ENCODE measurements at regions not wholly inside any gene's neighbourhood (a gene's known extent, or its start where the extent isn't known, plus 50 kb on each side); places are given as distances from the start of the nearest gene placed in this dataset.
A peak's percentile ranks its signal among the peaks of the same experiment; 100 is the strongest.

GRCh38 chr3:187808527-187808895, 63.2 kb upstream of the BCL6 start:
- Histone ChIP-seq H2AK5ac (ENCODE audit: insufficient read length, low read length) (no peak overlapping the region), H3K79me1 (ENCODE audit: insufficient read depth, low read depth, low read length, poor library complexity, severe bottlenecking) (no peaks in the 10 kb centered on the region), H3K27ac (ENCODE audit: insufficient read length, low read depth, low read length) (no peak overlapping the region), H3K4me1 (ENCODE audit: insufficient read depth, low read length) (peaks cover 4% of the 10 kb centered on the region; the same call in 1 of the 2 replicates), H3K9ac (ENCODE audit: extremely low read depth, insufficient read length, low read length) (no peak overlapping the region), H3K4me2 (ENCODE audit: insufficient read depth, insufficient read length, low read length) (no peak overlapping the region), H3K27me3 (ENCODE audit: insufficient read depth, low read length) (no peaks in the 10 kb centered on the region), H4K20me1 (ENCODE audit: control insufficient read depth, insufficient read depth, insufficient read length) (no peaks in the 10 kb centered on the region), H3K4ac (ENCODE audit: low read depth, low read length) (no peak overlapping the region), H3K79me2 (ENCODE audit: insufficient read depth, low read length) (no peaks in the 10 kb centered on the region), H3K9me3 (ENCODE audit: control insufficient read depth, low read depth, low read length) (no peaks in the 10 kb centered on the region), H2AFZ (ENCODE audit: low read length) (no peak overlapping the region), H2BK120ac (ENCODE audit: low read depth, low read length, poor library complexity, severe bottlenecking) (no peak overlapping the region), H3K23me2 (ENCODE audit: insufficient read length, low read depth, low read length, poor library complexity, severe bottlenecking) (no peaks in the 10 kb centered on the region), H2BK12ac (ENCODE audit: insufficient read length, low read depth, low read length) (no peak overlapping the region), H3K18ac (ENCODE audit: insufficient read length, low read depth, low read length) (no peak overlapping the region), H4K5ac (ENCODE audit: insufficient read length, low read depth, low read length) (no peak overlapping the region), H2BK15ac (ENCODE audit: low read depth, low read length) (no peak overlapping the region), H3K23ac (ENCODE audit: insufficient read length, low read depth, low read length) (no peak overlapping the region), H4K8ac (replicated peaks; ENCODE audit: insufficient read length, low read depth, low read length) (no peak overlapping the region), H2BK5ac (ENCODE audit: insufficient read length, low read length) (no peak overlapping the region), H4K91ac (ENCODE audit: insufficient read length, low read depth, low read length) (no peak overlapping the region), H3K56ac (ENCODE audit: insufficient read length, low read depth, low read length) (no peak overlapping the region), H2BK20ac (ENCODE audit: low read depth, low read length, poor library complexity, severe bottlenecking) (no peak overlapping the region), H3K14ac (ENCODE audit: insufficient read depth, low read length) (no peak overlapping the region), H3T11ph (ENCODE audit: low read length) (no peak overlapping the region)
- no peaks in the 10 kb centered on the region for H3K36me3 Mint-ChIP-seq (ENCODE audit: insufficient read depth in 1 of 3, low read depth in 3 of 3)
- H3K27ac Mint-ChIP-seq, result peak overlapping the region in 2 of 3 experiments; percentile 17 to 22; a peak in 1 of 7 replicates
- no peak for DNase-seq
- no CpG with 5 or more reads among the region's 3 CpGs for WGBS (ENCODE audit: extremely low coverage, insufficient read length, low lambda C conversion rate)
- H3K4me1 Mint-ChIP-seq, result peaks cover 27 to 31% of the 10 kb centered on the region in 2 experiments
- H3K27me3 Mint-ChIP-seq (ENCODE audit: low read depth), result peaks cover 9% of the 10 kb centered on the region
- no peaks in the 10 kb centered on the region; a peak in 1 of 5 replicates for H3K9me3 Mint-ChIP-seq
- TF ChIP-seq, protein P1, sequence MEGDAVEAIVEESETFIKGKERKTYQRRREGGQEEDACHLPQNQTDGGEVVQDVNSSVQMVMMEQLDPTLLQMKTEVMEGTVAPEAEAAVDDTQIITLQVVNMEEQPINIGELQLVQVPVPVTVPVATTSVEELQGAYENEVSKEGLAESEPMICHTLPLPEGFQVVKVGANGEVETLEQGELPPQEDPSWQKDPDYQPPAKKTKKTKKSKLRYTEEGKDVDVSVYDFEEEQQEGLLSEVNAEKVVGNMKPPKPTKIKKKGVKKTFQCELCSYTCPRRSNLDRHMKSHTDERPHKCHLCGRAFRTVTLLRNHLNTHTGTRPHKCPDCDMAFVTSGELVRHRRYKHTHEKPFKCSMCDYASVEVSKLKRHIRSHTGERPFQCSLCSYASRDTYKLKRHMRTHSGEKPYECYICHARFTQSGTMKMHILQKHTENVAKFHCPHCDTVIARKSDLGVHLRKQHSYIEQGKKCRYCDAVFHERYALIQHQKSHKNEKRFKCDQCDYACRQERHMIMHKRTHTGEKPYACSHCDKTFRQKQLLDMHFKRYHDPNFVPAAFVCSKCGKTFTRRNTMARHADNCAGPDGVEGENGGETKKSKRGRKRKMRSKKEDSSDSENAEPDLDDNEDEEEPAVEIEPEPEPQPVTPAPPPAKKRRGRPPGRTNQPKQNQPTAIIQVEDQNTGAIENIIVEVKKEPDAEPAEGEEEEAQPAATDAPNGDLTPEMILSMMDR (conservative IDR thresholded peaks at IDR 0.05), result no peak
- no peak overlapping the region for H3K4me3 Mint-ChIP-seq

Data from H9 (cell line).